Neural progenitor cell (in vitro differentiated cells): ENCODE measurements at regions not wholly inside any gene's neighbourhood (a gene's known extent, or its start where the extent isn't known, plus 50 kb on each side); places are given as distances from the start of the nearest gene placed in this dataset.

ENCODE experiments used
- CTCF ChIP-seq: fragments of 200-600 bp; sonication (generic); IDR thresholded peaks from 2 replicates; pipeline ENCODE4 v1.5.1; 2017; ENCODE audit warnings: antibody characterized with exemption, mild to moderate bottlenecking
- EZH2phosphoT487 ChIP-seq: fragments of 200-600 bp; sonication (generic); IDR thresholded peaks from 2 replicates; pipeline ENCODE4 v1.6.1; 2017; ENCODE audit warnings: antibody characterized with exemption

GRCh38 chr3:163927521-163927920 lies 1150.8 kb downstream of the SI start:
- TF ChIP-seq CTCF = no peak
- no peak for TF ChIP-seq EZH2phosphoT487
